Gastroesophageal sphincter (tissue), 4 donors: ENCODE measurements at regions not wholly inside any gene's neighbourhood (a gene's known extent, or its start where the extent isn't known, plus 50 kb on each side); places are given as distances from the start of the nearest gene placed in this dataset.
"Not testable (repeated sequence)": the region's sequence is repeated elsewhere in the genome, so short reads cannot be mapped to it uniquely, and the experiment has no call there.

Experiments
- ATAC-seq: fragments of 150-250 bp; one replicate; pipeline ENCODE4 v1.9.1; 2016; ENCODE audit warnings: mild to moderate bottlenecking, moderate library complexity
- H3K27ac ChIP-seq, 4 donors: fragments of 200-600 bp; sonication (generic) in 3 of 4; 1 replicate in 3 of 4; 2 replicates in 1 of 4; pipeline ENCODE4 v1.5.1; 2016 to 2019
- H3K27me3 ChIP-seq: fragments of 200-600 bp; sonication (generic); one replicate; pipeline ENCODE4 v1.5.1; 2019
- H3K36me3 ChIP-seq, 2 donors: fragments of 200-600 bp; sonication (generic); one replicate each; pipeline ENCODE4 v1.5.1; 2019; ENCODE audit warnings: control low read depth in 1 of 2
- H3K4me1 ChIP-seq, 3 donors: fragments of 200-600 bp; sonication (generic); 1 replicate in 2 of 3; 2 replicates in 1 of 3; pipeline ENCODE4 v1.5.1; 2016 to 2019; ENCODE audit warnings: control low read depth in 2 of 3
- H3K4me3 ChIP-seq, 2 donors: fragments of 200-600 bp; sonication (generic); one replicate each; pipeline ENCODE4 v1.5.1; 2019; ENCODE audit warnings: mild to moderate bottlenecking in 1 of 2, moderate library complexity in 1 of 2
- H3K9me3 ChIP-seq, 3 donors: fragments of 200-600 bp; sonication (generic); one replicate each; pipeline ENCODE4 v1.5.1; 2017 to 2019; ENCODE audit warnings: control low read depth in 2 of 3
- CTCF ChIP-seq, 4 experiments: fragments of 200-600 bp in 2 of 4; fragments of 450-650 bp in 2 of 4; sonication (generic) in 1 of 4; IDR thresholded peaks; one replicate each; pipeline ENCODE4 v1.5.1; 2017 to 2019; ENCODE audit warnings: antibody characterized with exemption in 4 of 4, mild to moderate bottlenecking in 2 of 4, moderate library complexity in 2 of 4
- EP300 ChIP-seq: sonication (generic); formaldehyde crosslinking; IDR thresholded peaks from one replicate; pipeline ENCODE4 v1.6.1; 2017; ENCODE audit warnings: antibody characterized with exemption, mild to moderate bottlenecking
- POLR2A ChIP-seq, 2 donors: fragments of 450-650 bp; IDR thresholded peaks; one replicate each; pipeline ENCODE4 v1.6.1; 2017; ENCODE audit warnings: antibody characterized with exemption in 2 of 2, mild to moderate bottlenecking in 2 of 2, moderate library complexity in 1 of 2
- POLR2AphosphoS5 ChIP-seq: sonication (generic); formaldehyde crosslinking; IDR thresholded peaks from one replicate; pipeline ENCODE4 v1.6.1; 2017; ENCODE audit warnings: antibody characterized with exemption
- WGBS, 2 donors: methylation state at CpG; one replicate each; pipeline ENCODE4 v1.1.5; 2018; ENCODE audit warnings: low coverage in 1 of 2; 5-methylcytosine and 5-hydroxymethylcytosine counted together

GRCh38 chr18:14947482-14948162 lies 199.7 kb downstream of the ANKRD30B start:
- Histone ChIP-seq H3K9me3 (no peaks in the 10 kb centered on the region), H3K27me3 (no peaks in the 10 kb centered on the region), H3K4me3 (no peak overlapping the region), H3K27ac (no peak overlapping the region), H3K36me3 (no peaks in the 10 kb centered on the region), H3K4me1 (no peaks in the 10 kb centered on the region)
- no peak for ATAC-seq
- 68 to 72% methylated on average over 4 to 7 of the region's 8 CpGs for WGBS, 2 donors
- TF ChIP-seq POLR2A (IDR thresholded peaks at IDR 0.05) (no peak), EP300 (no peak), CTCF (IDR thresholded peaks at IDR 0.05) (no peak), POLR2AphosphoS5 (no peak)

- no peak for TF ChIP-seq POLR2A (IDR thresholded peaks at IDR 0.05)
- no peak for TF ChIP-seq EP300
- no peak for TF ChIP-seq POLR2AphosphoS5
- TF ChIP-seq CTCF (IDR thresholded peaks at IDR 0.05), result no peak
- H3K36me3 ChIP-seq, result no peaks in the 10 kb centered on the region
- H3K4me1 ChIP-seq, result no peaks in the 10 kb centered on the region
- no peaks in the 10 kb centered on the region for H3K27me3 ChIP-seq
- 60% methylated on average over 2 of the region's 3 CpGs; no CpG with 5 or more reads in 1 of the 2 donors for WGBS, 2 donors
- no peak overlapping the region for H3K4me3 ChIP-seq
- ATAC-seq, result no peak
- H3K9me3 ChIP-seq, result no peaks in the 10 kb centered on the region
- H3K27ac ChIP-seq, result no peak overlapping the region
These were observed 200.2 kb downstream of the ANKRD30B start for GRCh38 chr18:14948163-14948540.

GRCh38 chr18:14949800-14950664 lies 202.1 kb downstream of the ANKRD30B start:
- ATAC-seq, result no peak
- Histone ChIP-seq H3K4me1 (no peaks in the 10 kb centered on the region), H3K9me3 (no peaks in the 10 kb centered on the region), H3K27ac (no peak overlapping the region), H3K4me3 (no peak overlapping the region), H3K36me3 (no peaks in the 10 kb centered on the region), H3K27me3 (no peaks in the 10 kb centered on the region)
- TF ChIP-seq CTCF (IDR thresholded peaks at IDR 0.05) (no peak), POLR2AphosphoS5 (no peak), EP300 (no peak), POLR2A (IDR thresholded peaks at IDR 0.05) (no peak)
- WGBS, 2 donors, result 50 to 62% methylated on average over 5 to 7 of the region's 9 CpGs

- H3K4me3 ChIP-seq, H3K27ac ChIP-seq, H3K9me3 ChIP-seq, ATAC-seq, H3K4me1 ChIP-seq, H3K27me3 ChIP-seq, H3K36me3 ChIP-seq: not testable (repeated sequence)
- 75 to 77% methylated on average over 2 of the region's 2 CpGs for WGBS, 2 donors
These were observed 204.6 kb downstream of the ANKRD30B start for GRCh38 chr18:14952444-14953077.

- ATAC-seq, result no peak
- Histone ChIP-seq H3K36me3 (no peaks in the 10 kb centered on the region), H3K4me3 (no peak overlapping the region), H3K4me1 (no peaks in the 10 kb centered on the region), H3K9me3 (no peaks in the 10 kb centered on the region), H3K27me3 (no peaks in the 10 kb centered on the region), H3K27ac (no peak overlapping the region)
- WGBS, 2 donors, result 52 to 63% methylated on average over 3 of the region's 3 CpGs
- TF ChIP-seq POLR2A (IDR thresholded peaks at IDR 0.05) (no peak), POLR2AphosphoS5 (no peak), EP300 (no peak), CTCF (IDR thresholded peaks at IDR 0.05) (no peak)
These were observed 210.7 kb downstream of the ANKRD30B start for GRCh38 chr18:14958701-14959100.
